ENCODE measurements at regions not wholly inside any gene's neighbourhood (a gene's known extent, or its start where the extent isn't known, plus 50 kb on each side); places are given as distances from the start of the nearest gene placed in this dataset.

DNA sequence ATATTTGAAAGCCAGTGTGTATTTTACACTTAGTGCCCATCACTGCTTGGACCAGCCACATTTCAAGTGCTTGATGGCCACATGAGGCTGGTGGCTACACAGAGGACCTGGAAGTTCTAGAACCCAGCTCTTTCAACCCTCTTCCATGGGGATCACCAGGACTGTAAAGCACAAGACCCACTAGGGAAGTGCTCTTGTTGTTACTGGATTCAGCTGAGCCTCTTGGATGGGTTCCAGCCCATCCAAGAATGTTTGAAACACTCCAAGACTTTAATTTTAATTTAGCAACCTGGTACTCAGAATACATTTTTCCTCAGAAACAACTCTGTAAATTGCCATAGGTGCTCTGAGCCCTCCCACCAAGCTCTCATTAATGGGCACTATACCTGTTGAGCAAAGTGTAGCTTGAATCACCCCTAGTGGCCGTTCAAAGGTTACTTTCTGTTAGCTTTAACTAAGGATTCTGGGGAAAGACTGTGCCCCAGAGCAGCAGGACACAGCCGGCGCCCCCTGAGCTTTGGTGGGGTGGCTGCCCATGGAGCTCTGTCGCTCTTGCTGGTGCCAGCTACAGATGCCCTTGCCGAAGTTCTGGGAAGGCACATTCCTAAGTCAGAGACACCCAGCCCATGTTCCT is 212.4 kb downstream of the HSD17B3 start:
- peaks cover 5% of the 10 kb centered on the region for H3K4me1 ChIP-seq (ENCODE audit: control insufficient read depth, insufficient read depth, low read length)
- 83% methylated on average over 5 of the region's 5 CpGs for WGBS (ENCODE audit: insufficient coverage)

DNA sequence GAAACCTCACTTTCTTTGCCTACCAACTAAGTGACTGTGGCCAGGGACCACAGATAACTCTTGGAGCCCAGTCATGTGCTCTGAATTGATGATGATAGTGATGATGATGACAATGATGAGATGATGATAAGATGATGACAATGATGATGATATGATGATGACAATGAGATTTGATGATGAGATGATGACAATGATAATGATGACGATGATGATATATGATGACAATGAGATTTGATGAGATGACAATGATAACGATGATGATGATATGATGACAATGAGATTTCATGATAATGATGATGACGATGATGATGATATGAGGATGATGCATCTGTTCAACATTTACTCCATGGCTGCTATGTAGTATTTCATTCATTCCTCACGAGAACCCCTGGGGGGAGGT is 213.0 kb downstream of the ERCC6L2 start:
- H3K27ac ChIP-seq (ENCODE audit: low read length), result no peak overlapping the region
- no peak for DNase-seq
- H3K4me1 ChIP-seq (ENCODE audit: control insufficient read depth, insufficient read depth, low read length), result peaks cover 10% of the 10 kb centered on the region
- H3K36me3 ChIP-seq (ENCODE audit: control insufficient read depth, insufficient read depth, low read length), result no peaks in the 10 kb centered on the region
- WGBS (ENCODE audit: insufficient coverage), result 83% methylated on average over 1 of the region's 4 CpGs
- no peak overlapping the region for H3K4me3 ChIP-seq (ENCODE audit: low read length)
- no peaks in the 10 kb centered on the region for H3K9me3 ChIP-seq (replicated peaks; ENCODE audit: control insufficient read depth, low read depth, low read length)
- H3K27me3 ChIP-seq (ENCODE audit: control insufficient read depth, insufficient read depth, low read length), result peaks cover 28% of the 10 kb centered on the region

More for the DNA sequence above, 212.4 kb downstream of the HSD17B3 start:
- Histone ChIP-seq H3K27ac (ENCODE audit: low read length) (no peak overlapping the region), H3K9me3 (replicated peaks; ENCODE audit: control insufficient read depth, low read depth, low read length) (no peaks in the 10 kb centered on the region), H3K36me3 (ENCODE audit: control insufficient read depth, insufficient read depth, low read length) (no peaks in the 10 kb centered on the region), H3K4me3 (ENCODE audit: low read length) (no peak overlapping the region), H3K27me3 (ENCODE audit: control insufficient read depth, insufficient read depth, low read length) (peaks cover 26% of the 10 kb centered on the region)
- no peak for DNase-seq

DNA sequence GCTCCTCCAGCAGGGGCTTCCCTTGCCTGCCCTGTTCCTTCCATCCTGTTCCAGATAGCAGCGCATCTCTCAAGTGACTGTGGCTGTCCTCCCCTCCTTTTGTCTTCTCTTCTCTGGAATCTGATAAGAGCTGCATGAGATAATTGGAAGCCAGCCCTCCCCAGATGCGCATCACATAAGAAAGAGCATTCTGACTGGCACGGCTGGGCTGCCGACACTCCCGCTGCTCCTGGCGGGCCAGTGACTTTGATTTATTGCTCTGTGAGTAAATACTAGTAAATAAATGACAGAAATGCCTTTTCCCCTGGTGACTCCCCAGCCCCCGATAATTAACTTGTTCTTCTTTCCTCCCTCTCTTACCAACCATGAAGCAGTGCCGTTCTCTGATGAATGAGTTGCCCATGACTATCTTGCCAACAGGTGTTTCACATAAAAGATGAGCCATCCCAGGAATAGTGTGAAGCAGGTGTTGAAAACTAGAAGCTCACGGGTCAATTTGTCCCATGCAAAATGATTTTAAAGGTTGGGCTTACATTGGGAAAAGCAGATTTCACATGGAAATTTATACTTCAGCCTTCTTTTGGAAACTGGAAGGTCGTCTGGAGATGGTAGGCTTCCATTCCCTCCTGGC is 212.3 kb downstream of the ERCC6L2 start:
- no peaks in the 10 kb centered on the region for H3K36me3 ChIP-seq (ENCODE audit: control insufficient read depth, insufficient read depth, low read length)
- no peak for DNase-seq
- H3K4me3 ChIP-seq (ENCODE audit: low read length), result no peak overlapping the region
- peaks cover 14% of the 10 kb centered on the region for H3K4me1 ChIP-seq (ENCODE audit: control insufficient read depth, insufficient read depth, low read length)
- H3K27ac ChIP-seq (ENCODE audit: low read length), result no peak overlapping the region
- peaks cover 31% of the 10 kb centered on the region for H3K27me3 ChIP-seq (ENCODE audit: control insufficient read depth, insufficient read depth, low read length)
- WGBS (ENCODE audit: insufficient coverage), result 17% methylated on average over 1 of the region's 10 CpGs
- no peaks in the 10 kb centered on the region for H3K9me3 ChIP-seq (replicated peaks; ENCODE audit: control insufficient read depth, low read depth, low read length)

DNA sequence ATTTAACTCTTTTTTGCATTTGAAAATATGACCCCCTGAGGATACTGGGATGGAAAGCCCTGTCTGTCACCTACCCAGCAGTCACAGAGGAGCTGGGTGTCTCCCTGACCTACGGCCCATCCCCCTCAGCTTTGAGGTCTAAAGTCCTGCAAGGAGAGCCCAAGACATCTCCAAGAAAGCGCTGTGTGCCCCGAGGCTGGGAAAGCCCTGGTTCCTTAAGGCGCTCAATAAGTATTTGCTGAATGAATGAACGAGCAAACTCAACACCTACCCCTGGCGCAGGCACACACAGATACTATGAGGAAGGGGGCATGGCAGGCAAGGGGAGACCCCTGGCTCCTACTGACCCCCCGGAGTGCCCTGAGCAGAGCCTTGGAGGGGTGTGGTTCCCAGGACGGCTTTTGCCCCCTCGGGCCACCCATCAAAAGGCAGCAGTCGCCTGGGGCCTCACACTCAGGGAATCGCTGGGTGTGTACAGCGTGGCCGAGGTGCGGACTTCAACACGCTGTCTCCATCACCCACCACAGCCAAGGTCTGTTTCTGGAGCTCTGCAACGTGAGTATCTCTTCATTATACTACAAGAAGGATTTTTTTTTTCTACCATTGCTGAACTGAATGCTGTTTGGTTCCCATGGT is 211.6 kb downstream of the ERCC6L2 start:
- H3K4me3 ChIP-seq (ENCODE audit: low read length), result no peak overlapping the region
- peaks cover 14% of the 10 kb centered on the region for H3K4me1 ChIP-seq (ENCODE audit: control insufficient read depth, insufficient read depth, low read length)
- H3K36me3 ChIP-seq (ENCODE audit: control insufficient read depth, insufficient read depth, low read length), result no peaks in the 10 kb centered on the region
- DNase-seq, result no peak
- no peak overlapping the region for H3K27ac ChIP-seq (ENCODE audit: low read length)
- 56% methylated on average over 11 of the region's 16 CpGs for WGBS (ENCODE audit: insufficient coverage)
- no peaks in the 10 kb centered on the region for H3K9me3 ChIP-seq (replicated peaks; ENCODE audit: control insufficient read depth, low read depth, low read length)
- peaks cover 38% of the 10 kb centered on the region for H3K27me3 ChIP-seq (ENCODE audit: control insufficient read depth, insufficient read depth, low read length)

DNA sequence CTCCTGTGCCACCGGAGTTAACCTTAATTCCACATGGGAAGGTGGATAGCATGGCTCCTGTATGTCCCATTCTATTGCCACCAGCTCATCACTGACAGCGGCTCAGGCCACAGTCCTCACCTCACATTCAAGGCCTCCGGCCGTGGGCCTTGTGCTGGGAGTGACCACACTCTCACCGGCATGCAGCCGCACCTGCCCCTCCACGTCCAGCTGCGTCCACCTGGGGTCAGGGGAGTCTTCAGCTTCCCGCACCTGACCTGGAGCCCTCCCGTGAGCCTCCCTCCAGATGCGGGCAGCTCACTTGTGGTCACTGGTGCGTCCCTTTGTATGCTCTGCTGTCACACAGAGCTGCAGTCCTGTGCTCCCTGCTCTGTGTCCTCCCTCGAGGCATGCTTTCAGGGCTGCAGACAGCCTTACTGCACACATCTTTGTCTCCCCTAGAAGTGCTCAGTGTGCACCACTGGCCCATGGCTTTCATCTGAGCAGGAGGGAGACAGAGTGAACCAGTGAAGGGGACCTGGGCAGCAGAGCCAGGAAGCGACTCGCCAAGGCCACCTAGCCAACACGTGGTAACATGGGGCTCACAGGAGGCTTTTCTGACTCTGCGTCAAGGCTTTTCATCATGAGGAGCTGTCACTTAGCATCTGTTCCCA is 210.1 kb downstream of the ERCC6L2 start:
- Histone ChIP-seq H3K36me3 (ENCODE audit: control insufficient read depth, insufficient read depth, low read length) (no peaks in the 10 kb centered on the region), H3K4me1 (ENCODE audit: control insufficient read depth, insufficient read depth, low read length) (peaks cover 14% of the 10 kb centered on the region), H3K27ac (ENCODE audit: low read length) (no peak overlapping the region), H3K4me3 (ENCODE audit: low read length) (no peak overlapping the region), H3K9me3 (replicated peaks; ENCODE audit: control insufficient read depth, low read depth, low read length) (no peaks in the 10 kb centered on the region), H3K27me3 (ENCODE audit: control insufficient read depth, insufficient read depth, low read length) (peaks cover 49% of the 10 kb centered on the region)
- no peak for DNase-seq
- WGBS (ENCODE audit: insufficient coverage), result 67% methylated on average over 16 of the region's 17 CpGs

DNA sequence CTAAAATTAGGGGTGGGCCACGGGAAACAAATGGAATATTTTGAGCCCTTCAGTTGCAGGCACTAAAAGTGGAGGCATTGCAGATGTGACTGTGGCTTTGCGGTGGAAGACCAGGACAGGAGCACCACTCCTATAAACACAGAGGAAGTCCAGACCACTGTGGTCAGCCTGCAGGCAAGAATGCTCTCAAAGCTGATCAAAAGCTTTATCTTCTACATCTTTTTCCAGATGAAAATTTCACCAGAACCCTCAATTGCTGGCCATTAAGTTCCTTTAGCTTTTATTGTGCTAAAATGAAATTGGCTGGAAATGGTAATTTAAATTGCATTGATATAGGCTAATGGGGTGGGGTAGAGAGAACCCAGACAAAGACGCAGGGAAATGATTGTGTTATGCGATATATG is 208.8 kb downstream of the ERCC6L2 start:
- Histone ChIP-seq H3K4me3 (ENCODE audit: low read length) (no peak overlapping the region), H3K27me3 (ENCODE audit: control insufficient read depth, insufficient read depth, low read length) (peaks cover 55% of the 10 kb centered on the region)
- DNase-seq, result no peak

DNA sequence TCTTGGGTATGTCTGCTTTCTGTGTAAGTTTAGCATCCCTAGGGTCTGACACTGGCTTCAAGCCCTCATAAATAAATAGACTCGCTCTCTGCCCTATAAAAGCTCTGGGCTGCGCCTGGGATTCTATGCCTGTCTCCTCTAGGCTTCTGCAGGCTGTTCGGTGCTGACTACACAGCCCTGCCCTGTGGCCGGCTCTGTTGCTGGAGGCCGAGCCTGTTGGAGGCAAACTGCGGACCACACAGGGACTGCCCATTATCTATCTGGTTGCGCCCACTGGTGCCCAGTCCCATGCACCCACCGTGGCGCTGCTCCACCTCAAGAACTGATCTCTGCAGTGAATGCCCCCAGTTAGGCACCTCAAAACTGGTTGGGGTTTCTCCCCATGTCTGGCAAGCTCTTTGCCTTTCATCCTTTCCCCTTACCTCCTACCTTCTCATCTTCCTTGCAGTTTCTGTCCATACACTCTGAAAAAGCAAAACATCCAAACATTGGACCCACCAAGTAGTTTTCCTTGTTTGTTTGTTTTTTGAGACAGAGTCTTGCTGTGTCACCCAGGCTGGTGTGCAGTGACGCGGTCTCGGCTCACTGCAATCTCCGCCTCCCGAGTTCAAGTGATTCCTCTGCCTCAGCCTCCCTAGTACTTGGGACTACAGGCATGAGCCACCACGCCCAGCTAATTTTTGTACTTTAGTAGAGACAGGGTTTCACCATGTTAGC is 207.2 kb downstream of the ERCC6L2 start:
- no peaks in the 10 kb centered on the region for H3K36me3 ChIP-seq (ENCODE audit: control insufficient read depth, insufficient read depth, low read length)
- DNase-seq, result no peak
- H3K27ac ChIP-seq (ENCODE audit: low read length), result no peak overlapping the region
- no peak overlapping the region for H3K4me3 ChIP-seq (ENCODE audit: low read length)
- H3K27me3 ChIP-seq (ENCODE audit: control insufficient read depth, insufficient read depth, low read length), result peaks cover 52% of the 10 kb centered on the region
- WGBS (ENCODE audit: insufficient coverage), result 75% methylated on average over 15 of the region's 15 CpGs
- peaks cover 12% of the 10 kb centered on the region for H3K4me1 ChIP-seq (ENCODE audit: control insufficient read depth, insufficient read depth, low read length)
- no peaks in the 10 kb centered on the region for H3K9me3 ChIP-seq (replicated peaks; ENCODE audit: control insufficient read depth, low read depth, low read length)

More for the DNA sequence above, 208.8 kb downstream of the ERCC6L2 start:
- Histone ChIP-seq H3K27ac (ENCODE audit: low read length) (no peak overlapping the region), H3K36me3 (ENCODE audit: control insufficient read depth, insufficient read depth, low read length) (no peaks in the 10 kb centered on the region), H3K9me3 (replicated peaks; ENCODE audit: control insufficient read depth, low read depth, low read length) (no peaks in the 10 kb centered on the region), H3K4me1 (ENCODE audit: control insufficient read depth, insufficient read depth, low read length) (peaks cover 14% of the 10 kb centered on the region)
- 27% methylated on average over 2 of the region's 4 CpGs for WGBS (ENCODE audit: insufficient coverage)

DNA sequence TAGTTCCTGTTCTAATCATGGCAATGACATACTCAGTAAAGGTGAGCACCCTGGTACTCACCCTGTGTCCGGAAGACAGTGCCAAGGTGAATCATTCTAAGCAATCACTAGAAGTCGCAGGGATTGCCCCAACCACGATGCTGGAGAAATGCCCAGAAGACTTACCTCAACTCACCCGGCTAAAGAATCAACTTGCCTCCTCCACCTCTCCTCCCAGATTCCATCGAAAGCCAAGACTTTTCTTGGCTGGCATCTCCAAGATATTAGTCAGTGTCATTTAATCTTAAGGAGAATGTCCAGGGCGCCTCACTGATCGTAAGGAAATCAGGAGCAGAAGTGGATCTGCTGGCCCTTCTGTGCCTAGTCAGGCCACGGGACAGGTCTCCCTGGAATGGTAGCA is 204.9 kb downstream of the ERCC6L2 start:
- Histone ChIP-seq H3K4me3 (ENCODE audit: low read length) (no peak overlapping the region), H3K27me3 (ENCODE audit: control insufficient read depth, insufficient read depth, low read length) (peaks cover 35% of the 10 kb centered on the region), H3K36me3 (ENCODE audit: control insufficient read depth, insufficient read depth, low read length) (no peaks in the 10 kb centered on the region), H3K27ac (ENCODE audit: low read length) (no peak overlapping the region), H3K9me3 (replicated peaks; ENCODE audit: control insufficient read depth, low read depth, low read length) (no peaks in the 10 kb centered on the region), H3K4me1 (ENCODE audit: control insufficient read depth, insufficient read depth, low read length) (peaks cover 9% of the 10 kb centered on the region)
- no peak for DNase-seq
- WGBS (ENCODE audit: insufficient coverage), result 73% methylated on average over 8 of the region's 8 CpGs

DNA sequence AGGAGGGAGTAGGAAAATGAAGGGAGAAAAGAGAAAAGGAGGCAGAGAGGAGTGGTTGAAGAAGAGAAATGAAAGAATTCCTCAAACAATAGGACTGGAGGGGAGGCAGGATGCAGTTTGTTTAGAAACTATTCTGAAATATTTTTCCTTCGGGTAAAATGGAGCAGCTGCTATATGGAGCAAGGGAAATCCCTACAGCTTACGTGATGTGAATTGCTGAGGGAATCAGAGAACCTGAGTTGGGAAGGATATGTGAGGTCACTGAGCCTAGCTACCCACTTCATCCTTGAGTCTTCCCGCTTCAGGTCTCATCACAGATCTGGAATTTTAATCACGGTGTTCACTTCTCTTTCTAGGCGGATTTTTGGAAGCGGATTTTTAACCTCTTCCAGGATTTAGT is 204.3 kb downstream of the ERCC6L2 start:
- Histone ChIP-seq H3K4me1 (ENCODE audit: control insufficient read depth, insufficient read depth, low read length) (peaks cover 9% of the 10 kb centered on the region), H3K27me3 (ENCODE audit: control insufficient read depth, insufficient read depth, low read length) (peaks cover 33% of the 10 kb centered on the region), H3K9me3 (replicated peaks; ENCODE audit: control insufficient read depth, low read depth, low read length) (no peaks in the 10 kb centered on the region), H3K36me3 (ENCODE audit: control insufficient read depth, insufficient read depth, low read length) (no peaks in the 10 kb centered on the region), H3K27ac (ENCODE audit: low read length) (no peak overlapping the region), H3K4me3 (ENCODE audit: low read length) (no peak overlapping the region)
- DNase-seq, result no peak
- 63% methylated on average over 3 of the region's 6 CpGs for WGBS (ENCODE audit: insufficient coverage)
